ENCODE measurements at regions not wholly inside any gene's neighbourhood (a gene's known extent, or its start where the extent isn't known, plus 50 kb on each side); places are given as distances from the start of the nearest gene placed in this dataset.

GRCh38 chr7:142685877-142686508, 63.3 kb upstream of the PRSS1 start:
- no peaks in the 10 kb centered on the region for H3K79me2 ChIP-seq (ENCODE audit: control insufficient read depth, insufficient read depth, low read length)
- no peak for TF ChIP-seq EZH2 (IDR thresholded peaks at IDR 0.05; ENCODE audit: low read length, missing control alignments)
- TF ChIP-seq CTCF (conservative IDR thresholded peaks at IDR 0.05 in 1 of 2, IDR thresholded peaks at IDR 0.05 in 1 of 2; ENCODE audit: low read depth in 1 of 2, low read length in 2 of 2) = no peak
- no peak overlapping the region for H3K27ac ChIP-seq (ENCODE audit: insufficient read depth, low read length)
- no peak overlapping the region for H3K4me3 ChIP-seq (replicated peaks in 1 of 4; ENCODE audit: control extremely low read depth in 1 of 4, insufficient read depth in 1 of 4, low read depth in 3 of 4, low read length in 4 of 4)
- H3K9me3 ChIP-seq (ENCODE audit: control insufficient read depth, insufficient read depth, low read depth, low read length) = no peaks in the 10 kb centered on the region
- H3K36me3 ChIP-seq (ENCODE audit: control insufficient read depth, insufficient read depth, low read length) = no peaks in the 10 kb centered on the region
- H4K20me1 ChIP-seq (ENCODE audit: control insufficient read depth, extremely low read depth, insufficient read depth, low read length) = no peaks in the 10 kb centered on the region
- H3K9ac ChIP-seq (ENCODE audit: insufficient read depth, low read length) = no peak overlapping the region
- no peak overlapping the region for H2AFZ ChIP-seq (ENCODE audit: low read length)
- no peak for DNase-seq (ENCODE audit: low read depth in 2 of 2)
- no peaks in the 10 kb centered on the region for H3K4me1 ChIP-seq (ENCODE audit: control insufficient read depth, extremely low read depth, insufficient read depth, low read length)
- no peaks in the 10 kb centered on the region for H3K27me3 ChIP-seq (ENCODE audit: control insufficient read depth, insufficient read depth, low read length)
- no peak overlapping the region for H3K4me2 ChIP-seq (ENCODE audit: extremely low read depth, insufficient read depth, low read length)

- H3K27ac ChIP-seq (ENCODE audit: insufficient read depth, low read length) = no peak overlapping the region
- no peak overlapping the region for H2AFZ ChIP-seq (ENCODE audit: low read length)
- H3K9ac ChIP-seq (ENCODE audit: insufficient read depth, low read length) = no peak overlapping the region
- H3K36me3 ChIP-seq (ENCODE audit: control insufficient read depth, insufficient read depth, low read length) = no peaks in the 10 kb centered on the region
- H3K4me3 ChIP-seq (replicated peaks in 1 of 4; ENCODE audit: control extremely low read depth in 1 of 4, insufficient read depth in 1 of 4, low read depth in 3 of 4, low read length in 4 of 4) = no peak overlapping the region
- no peak overlapping the region for H3K4me2 ChIP-seq (ENCODE audit: extremely low read depth, insufficient read depth, low read length)
- H4K20me1 ChIP-seq (ENCODE audit: control insufficient read depth, extremely low read depth, insufficient read depth, low read length) = no peaks in the 10 kb centered on the region
- no peak for DNase-seq (ENCODE audit: low read depth in 2 of 2)
- no peaks in the 10 kb centered on the region for H3K27me3 ChIP-seq (ENCODE audit: control insufficient read depth, insufficient read depth, low read length)
- no peaks in the 10 kb centered on the region for H3K4me1 ChIP-seq (ENCODE audit: control insufficient read depth, extremely low read depth, insufficient read depth, low read length)
- no peaks in the 10 kb centered on the region for H3K9me3 ChIP-seq (ENCODE audit: control insufficient read depth, insufficient read depth, low read depth, low read length)
- no peaks in the 10 kb centered on the region for H3K79me2 ChIP-seq (ENCODE audit: control insufficient read depth, insufficient read depth, low read length)
- TF ChIP-seq EZH2 (IDR thresholded peaks at IDR 0.05; ENCODE audit: low read length, missing control alignments) (no peak), CTCF (conservative IDR thresholded peaks at IDR 0.05 in 1 of 2, IDR thresholded peaks at IDR 0.05 in 1 of 2; ENCODE audit: low read depth in 1 of 2, low read length in 2 of 2) (no peak)
Measured at GRCh38 chr7:142681314-142682092, 67.8 kb upstream of the PRSS1 start.

GRCh38 chr7:142671506-142671905, 77.8 kb upstream of the PRSS1 start:
- Histone ChIP-seq H3K36me3 (ENCODE audit: control insufficient read depth, insufficient read depth, low read length) (no peaks in the 10 kb centered on the region), H3K4me3 (replicated peaks in 1 of 4; ENCODE audit: control extremely low read depth in 1 of 4, insufficient read depth in 1 of 4, low read depth in 3 of 4, low read length in 4 of 4) (no peak overlapping the region), H3K9me3 (ENCODE audit: control insufficient read depth, insufficient read depth, low read depth, low read length) (no peaks in the 10 kb centered on the region), H3K79me2 (ENCODE audit: control insufficient read depth, insufficient read depth, low read length) (no peaks in the 10 kb centered on the region), H3K4me2 (ENCODE audit: extremely low read depth, insufficient read depth, low read length) (no peak overlapping the region), H3K9ac (ENCODE audit: insufficient read depth, low read length) (no peak overlapping the region), H2AFZ (ENCODE audit: low read length) (no peak overlapping the region), H3K4me1 (ENCODE audit: control insufficient read depth, extremely low read depth, insufficient read depth, low read length) (no peaks in the 10 kb centered on the region), H4K20me1 (ENCODE audit: control insufficient read depth, extremely low read depth, insufficient read depth, low read length) (no peaks in the 10 kb centered on the region), H3K27me3 (ENCODE audit: control insufficient read depth, insufficient read depth, low read length) (no peaks in the 10 kb centered on the region), H3K27ac (ENCODE audit: insufficient read depth, low read length) (no peak overlapping the region)
- no peak for TF ChIP-seq CTCF (conservative IDR thresholded peaks at IDR 0.05 in 1 of 2, IDR thresholded peaks at IDR 0.05 in 1 of 2; ENCODE audit: low read depth in 1 of 2, low read length in 2 of 2)
- no peak for TF ChIP-seq EZH2 (IDR thresholded peaks at IDR 0.05; ENCODE audit: low read length, missing control alignments)
- no peak for DNase-seq (ENCODE audit: low read depth in 2 of 2)
